Smooth muscle cell (in vitro differentiated cells): ENCODE measurements at regions not wholly inside any gene's neighbourhood (a gene's known extent, or its start where the extent isn't known, plus 50 kb on each side); places are given as distances from the start of the nearest gene placed in this dataset.
A peak's percentile ranks its signal among the peaks of the same experiment; 100 is the strongest.

Experiments
- DNase-seq: peaks from one replicate; lab custom pipeline; 2025; ENCODE audit not compliant: unreplicated experiment; lab: John Stamatoyannopoulos, UW
- H2AFZ ChIP-seq: fragments of 200-600 bp; sonication (generic); 2 replicates; pipeline ENCODE4 v1.6.0; 2016; ENCODE audit warnings: antibody characterized with exemption, low read depth, mild to moderate bottlenecking
- H3F3A ChIP-seq: fragments of 200-600 bp; sonication (generic); 2 replicates; pipeline ENCODE4 v1.6.0; 2017; ENCODE audit warnings: antibody characterized with exemption, low read depth
- H3K27ac ChIP-seq: fragments of 200-600 bp; sonication (generic); 2 replicates; pipeline ENCODE4 v1.5.1; 2016; ENCODE audit warnings: low read depth, mild to moderate bottlenecking
- H3K27me3 ChIP-seq: fragments of 200-600 bp; sonication (generic); 2 replicates; pipeline ENCODE4 v1.6.1; 2016; ENCODE audit warnings: low read depth, mild to moderate bottlenecking
- H3K36me3 ChIP-seq: fragments of 200-600 bp; sonication (generic); 2 replicates; pipeline ENCODE4 v1.5.1; 2016; ENCODE audit warnings: low read depth
- H3K4me1 ChIP-seq: fragments of 200-600 bp; sonication (generic); 2 replicates; pipeline ENCODE4 v1.5.1; 2016; ENCODE audit warnings: low read depth
- H3K4me2 ChIP-seq: fragments of 200-600 bp; sonication (generic); 2 replicates; pipeline ENCODE4 v1.6.0; 2016; ENCODE audit warnings: mild to moderate bottlenecking
- H3K4me3 ChIP-seq: fragments of 200-600 bp; sonication (generic); 2 replicates; pipeline ENCODE4 v1.5.1; 2016; ENCODE audit warnings: mild to moderate bottlenecking
- H3K79me2 ChIP-seq: fragments of 200-600 bp; sonication (generic); 2 replicates; pipeline ENCODE4 v1.6.0; 2016; ENCODE audit warnings: low read depth, mild to moderate bottlenecking
- H3K9ac ChIP-seq: fragments of 200-600 bp; sonication (generic); 2 replicates; pipeline ENCODE4 v1.6.0; 2016; ENCODE audit warnings: low read depth
- H3K9me3 ChIP-seq: fragments of 200-600 bp; sonication (generic); replicated peaks from 2 replicates; pipeline ENCODE4 v1.5.1; 2016; ENCODE audit warnings: low read depth
- H4K20me1 ChIP-seq: fragments of 200-600 bp; sonication (generic); 2 replicates; pipeline ENCODE4 v1.6.0; 2016; ENCODE audit warnings: low read depth
- WGBS: methylation state at CpG from one replicate; pipeline ENCODE4 v1.1.7; 2016; ENCODE audit warnings: low lambda C conversion rate; 5-methylcytosine and 5-hydroxymethylcytosine counted together
- TF ChIP-seq, protein P1 (sequence below): fragments of 200-600 bp; sonication (generic); IDR thresholded peaks from 2 replicates; pipeline ENCODE4 v1.5.1; 2017; ENCODE audit warnings: borderline replicate concordance, mild to moderate bottlenecking, antibody characterized with exemption; ENCODE audit not compliant: insufficient read depth, poor library complexity, severe bottlenecking

DNA sequence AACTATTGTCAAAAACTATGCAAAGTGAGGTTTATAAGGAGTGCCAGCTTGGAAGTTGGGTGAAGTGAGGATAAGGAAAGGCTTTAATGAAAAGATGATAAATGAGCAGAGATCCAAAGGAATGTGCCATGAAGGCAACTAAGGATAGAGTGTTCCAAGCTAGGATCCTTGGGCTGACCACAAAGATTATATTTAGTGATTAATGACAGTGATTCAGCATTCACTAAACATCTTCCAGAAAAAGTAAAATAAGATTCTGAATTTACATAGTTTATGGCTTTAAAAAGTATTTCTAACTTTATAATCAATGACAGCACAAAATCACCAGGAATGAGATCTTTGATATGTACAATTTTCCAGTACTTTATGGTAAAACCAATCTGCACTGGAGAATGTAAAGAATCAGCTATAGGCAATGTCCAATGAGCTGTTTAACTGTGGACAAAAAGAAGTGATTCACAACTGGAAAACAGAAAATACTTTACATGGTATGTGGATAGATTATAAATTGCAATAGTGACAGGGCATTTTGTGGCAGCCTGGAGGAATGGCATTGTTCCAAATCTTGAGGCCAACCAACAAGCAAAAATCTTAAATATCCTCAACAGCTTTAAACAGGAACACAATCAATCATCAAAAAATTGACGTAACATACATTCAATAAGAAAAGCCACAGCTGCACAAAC is 91.2 kb upstream of the KCTD3 start:
- DNase-seq: no peak
- Histone ChIP-seq H3K9ac (no peak overlapping the region), H3K4me1 (no peaks in the 10 kb centered on the region), H3F3A (no peaks in the 10 kb centered on the region), H3K27me3 (no peaks in the 10 kb centered on the region), H3K36me3 (no peaks in the 10 kb centered on the region), H3K79me2 (no peaks in the 10 kb centered on the region), H3K27ac (peak overlapping the region; percentile 59), H3K4me2 (peak overlapping the region; percentile 32), H2AFZ (no peak overlapping the region), H3K9me3 (no peaks in the 10 kb centered on the region), H3K4me3 (no peak overlapping the region), H4K20me1 (no peaks in the 10 kb centered on the region)
- TF ChIP-seq, protein P1, sequence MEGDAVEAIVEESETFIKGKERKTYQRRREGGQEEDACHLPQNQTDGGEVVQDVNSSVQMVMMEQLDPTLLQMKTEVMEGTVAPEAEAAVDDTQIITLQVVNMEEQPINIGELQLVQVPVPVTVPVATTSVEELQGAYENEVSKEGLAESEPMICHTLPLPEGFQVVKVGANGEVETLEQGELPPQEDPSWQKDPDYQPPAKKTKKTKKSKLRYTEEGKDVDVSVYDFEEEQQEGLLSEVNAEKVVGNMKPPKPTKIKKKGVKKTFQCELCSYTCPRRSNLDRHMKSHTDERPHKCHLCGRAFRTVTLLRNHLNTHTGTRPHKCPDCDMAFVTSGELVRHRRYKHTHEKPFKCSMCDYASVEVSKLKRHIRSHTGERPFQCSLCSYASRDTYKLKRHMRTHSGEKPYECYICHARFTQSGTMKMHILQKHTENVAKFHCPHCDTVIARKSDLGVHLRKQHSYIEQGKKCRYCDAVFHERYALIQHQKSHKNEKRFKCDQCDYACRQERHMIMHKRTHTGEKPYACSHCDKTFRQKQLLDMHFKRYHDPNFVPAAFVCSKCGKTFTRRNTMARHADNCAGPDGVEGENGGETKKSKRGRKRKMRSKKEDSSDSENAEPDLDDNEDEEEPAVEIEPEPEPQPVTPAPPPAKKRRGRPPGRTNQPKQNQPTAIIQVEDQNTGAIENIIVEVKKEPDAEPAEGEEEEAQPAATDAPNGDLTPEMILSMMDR: no peak
- 54% methylated on average over 1 of the region's 1 CpG for WGBS

DNA sequence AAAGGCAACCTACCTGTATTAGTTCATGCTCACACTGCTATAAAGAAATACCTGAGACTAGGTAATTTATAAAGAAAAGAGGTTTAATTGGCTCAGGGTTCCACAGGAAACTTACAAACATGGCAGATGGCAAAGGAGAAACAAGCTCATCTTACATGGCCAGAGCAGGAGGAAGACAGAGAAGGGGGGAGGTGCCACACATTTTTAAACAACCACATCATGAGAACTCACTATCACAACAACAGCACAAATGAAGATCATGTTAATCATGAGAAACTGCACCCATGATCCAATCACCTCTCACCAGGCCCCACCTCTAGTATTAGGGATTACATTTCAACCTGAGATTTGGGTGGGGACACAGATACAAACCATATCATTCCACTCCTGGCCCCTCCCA is 90.6 kb upstream of the KCTD3 start:
- no peak overlapping the region for H3K4me3 ChIP-seq
- H3K4me1 ChIP-seq: no peaks in the 10 kb centered on the region
- no peaks in the 10 kb centered on the region for H3K79me2 ChIP-seq
- H3K27ac ChIP-seq: peak overlapping the region; percentile 59
- H4K20me1 ChIP-seq: no peaks in the 10 kb centered on the region
- no peak overlapping the region for H3K9ac ChIP-seq
- no peak for DNase-seq
- H3K36me3 ChIP-seq: no peaks in the 10 kb centered on the region
- H2AFZ ChIP-seq: no peak overlapping the region
- no peaks in the 10 kb centered on the region for H3K27me3 ChIP-seq
- no peaks in the 10 kb centered on the region for H3K9me3 ChIP-seq
- H3K4me2 ChIP-seq: no peak overlapping the region
- TF ChIP-seq, protein P1: no peak
- no peaks in the 10 kb centered on the region for H3F3A ChIP-seq

DNA sequence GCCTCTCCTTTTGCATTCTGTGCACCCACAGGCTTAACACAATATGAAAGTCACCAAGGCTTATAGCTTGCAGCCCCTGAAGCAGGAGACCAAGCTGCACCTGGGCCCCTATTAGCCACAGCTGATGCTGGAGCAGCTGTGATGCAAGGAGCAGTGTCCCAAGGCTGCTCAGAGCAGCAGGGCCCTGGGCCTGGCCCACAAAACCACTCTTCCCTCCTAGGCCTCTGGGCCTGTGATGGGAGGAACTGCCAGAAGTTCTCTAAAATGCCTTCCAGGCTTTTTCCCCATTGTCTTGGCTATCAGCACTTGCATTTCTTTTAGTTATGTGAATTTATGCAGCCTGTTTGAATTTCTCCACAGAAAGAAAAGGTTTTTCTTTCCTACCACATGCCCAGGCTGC is 89.5 kb upstream of the KCTD3 start:
- H3K79me2 ChIP-seq: no peaks in the 10 kb centered on the region
- no peak overlapping the region for H2AFZ ChIP-seq
- no peaks in the 10 kb centered on the region for H3F3A ChIP-seq
- H3K4me2 ChIP-seq: no peak overlapping the region
- H3K4me3 ChIP-seq: no peak overlapping the region
- no peak overlapping the region for H3K9ac ChIP-seq
- TF ChIP-seq, protein P1: no peak
- no peaks in the 10 kb centered on the region for H3K27me3 ChIP-seq
- no peaks in the 10 kb centered on the region for H3K9me3 ChIP-seq
- no peaks in the 10 kb centered on the region for H4K20me1 ChIP-seq
- DNase-seq: no peak
- H3K36me3 ChIP-seq: no peaks in the 10 kb centered on the region
- H3K4me1 ChIP-seq: no peaks in the 10 kb centered on the region
- H3K27ac ChIP-seq: no peak overlapping the region

DNA sequence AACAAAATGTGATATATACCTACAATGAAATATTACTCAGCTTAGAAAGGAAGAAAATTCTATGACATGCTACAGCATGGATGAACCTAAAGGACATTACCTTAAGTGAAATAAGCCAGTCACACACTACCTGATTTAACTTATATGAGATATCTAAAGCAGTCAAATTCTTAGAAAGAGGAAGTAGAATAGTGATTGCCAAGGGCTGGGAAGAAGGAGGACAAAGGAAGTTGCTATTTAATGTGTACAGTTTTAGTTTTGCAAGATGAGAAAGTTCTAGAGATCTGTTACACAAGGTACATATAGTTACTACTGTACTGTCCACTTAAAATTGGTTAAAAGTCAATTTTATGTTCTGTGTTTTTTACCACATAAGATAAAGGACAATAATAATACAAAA is 87.5 kb upstream of the KCTD3 start:
- Histone ChIP-seq H3K9me3 (no peaks in the 10 kb centered on the region), H3K9ac (no peak overlapping the region), H2AFZ (no peak overlapping the region), H3K36me3 (no peaks in the 10 kb centered on the region), H3K4me2 (no peak overlapping the region), H3K4me1 (no peaks in the 10 kb centered on the region), H3K27ac (no peak overlapping the region), H3K27me3 (no peaks in the 10 kb centered on the region), H3K79me2 (no peaks in the 10 kb centered on the region), H3K4me3 (no peak overlapping the region), H3F3A (peaks cover 4% of the 10 kb centered on the region), H4K20me1 (no peaks in the 10 kb centered on the region)
- no peak for DNase-seq
- TF ChIP-seq, protein P1: no peak
